NCI-H446 treated with DMSO at 0.1 percent for 48 hours (cell line): ENCODE measurements at regions not wholly inside any gene's neighbourhood (a gene's known extent, or its start where the extent isn't known, plus 50 kb on each side); places are given as distances from the start of the nearest gene placed in this dataset.

Source experiments
- DNase-seq: peaks from one replicate; lab custom pipeline; 2025; lab: John Stamatoyannopoulos, UW

DNA sequence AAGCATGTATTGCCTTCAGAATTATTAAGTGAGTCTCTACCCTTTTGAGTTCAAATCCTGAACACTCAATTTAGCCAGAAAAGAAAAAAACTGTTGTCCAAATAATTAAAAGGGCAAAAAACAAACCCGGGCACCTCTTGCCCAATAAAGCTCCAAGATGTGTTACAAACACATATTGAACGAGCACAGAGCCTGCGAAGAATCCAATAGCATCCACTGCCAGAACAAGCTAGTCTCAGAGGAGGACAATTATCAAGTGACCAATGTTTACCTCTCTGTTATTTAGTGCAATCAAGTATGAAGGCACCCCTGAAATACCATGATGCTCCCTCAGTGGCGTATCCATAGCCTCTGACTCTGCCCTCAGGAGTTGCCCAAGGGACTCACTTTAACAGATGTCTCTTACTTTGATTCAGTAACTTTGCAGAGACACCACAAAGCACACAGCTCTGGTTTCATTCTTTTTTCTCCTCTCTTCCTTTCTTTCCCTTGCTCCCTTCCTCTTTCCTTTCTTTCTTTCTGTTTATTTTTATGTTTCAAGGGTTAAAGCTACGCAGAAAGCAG is 93.5 kb upstream of the SPATS2L start:
- no peak for DNase-seq

- no peak for DNase-seq
Observed at GRCh38 chr2:200216310-200216709, 90.2 kb upstream of the SPATS2L start.

GRCh38 chr2:200217320-200217719 is 89.2 kb upstream of the SPATS2L start:
- DNase-seq = no peak

GRCh38 chr2:200218645-200219044 is 87.8 kb upstream of the SPATS2L start:
- DNase-seq = no peak

GRCh38 chr2:200219309-200220113 is 87.0 kb upstream of the SPATS2L start:
- no peak for DNase-seq

- no peak for DNase-seq
Observed at GRCh38 chr2:200220251-200220650, 86.2 kb upstream of the SPATS2L start.

- DNase-seq = no peak
Observed at GRCh38 chr2:200221055-200221955, 85.2 kb upstream of the SPATS2L start.

DNA sequence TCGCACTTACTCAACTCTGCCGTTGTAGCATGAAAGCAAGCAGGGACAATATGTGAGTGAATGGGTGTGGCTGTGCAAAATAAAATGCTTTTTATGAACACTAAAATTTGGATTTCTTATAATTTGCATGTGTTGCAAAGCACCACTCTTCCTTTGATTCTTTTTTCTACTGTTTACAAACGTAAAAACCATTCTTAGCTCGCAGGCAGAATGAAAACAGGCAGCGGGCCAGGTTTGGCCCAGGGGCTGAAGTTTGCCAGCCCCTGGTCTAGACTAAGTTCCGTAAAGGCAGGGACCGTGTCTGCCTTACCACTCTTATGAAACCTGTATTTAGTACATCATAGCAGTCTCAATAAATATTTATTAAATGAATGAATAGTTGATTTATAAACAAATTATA is 83.7 kb upstream of the SPATS2L start:
- no peak for DNase-seq

GRCh38 chr2:200223205-200223784 is 83.2 kb upstream of the SPATS2L start:
- no peak for DNase-seq

DNA sequence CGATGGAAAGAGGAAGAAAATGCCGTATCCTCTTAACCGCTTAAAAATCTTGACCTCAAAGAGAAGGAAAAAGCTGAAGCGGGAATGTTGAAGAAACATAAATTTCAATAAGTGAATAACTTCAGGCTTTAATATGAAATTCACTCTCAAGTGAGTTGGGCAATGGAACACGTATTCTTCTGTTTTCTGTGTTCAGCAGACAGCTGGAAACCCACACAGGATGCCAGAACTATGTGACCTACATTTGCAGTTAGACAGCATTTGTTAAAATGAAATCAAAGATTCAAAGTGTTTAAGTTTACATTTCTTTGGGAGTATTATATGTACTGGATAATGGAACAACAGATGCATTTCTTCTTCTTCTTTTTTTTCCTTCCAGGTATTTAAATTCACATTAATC is 80.5 kb upstream of the SPATS2L start:
- no peak for DNase-seq

DNA sequence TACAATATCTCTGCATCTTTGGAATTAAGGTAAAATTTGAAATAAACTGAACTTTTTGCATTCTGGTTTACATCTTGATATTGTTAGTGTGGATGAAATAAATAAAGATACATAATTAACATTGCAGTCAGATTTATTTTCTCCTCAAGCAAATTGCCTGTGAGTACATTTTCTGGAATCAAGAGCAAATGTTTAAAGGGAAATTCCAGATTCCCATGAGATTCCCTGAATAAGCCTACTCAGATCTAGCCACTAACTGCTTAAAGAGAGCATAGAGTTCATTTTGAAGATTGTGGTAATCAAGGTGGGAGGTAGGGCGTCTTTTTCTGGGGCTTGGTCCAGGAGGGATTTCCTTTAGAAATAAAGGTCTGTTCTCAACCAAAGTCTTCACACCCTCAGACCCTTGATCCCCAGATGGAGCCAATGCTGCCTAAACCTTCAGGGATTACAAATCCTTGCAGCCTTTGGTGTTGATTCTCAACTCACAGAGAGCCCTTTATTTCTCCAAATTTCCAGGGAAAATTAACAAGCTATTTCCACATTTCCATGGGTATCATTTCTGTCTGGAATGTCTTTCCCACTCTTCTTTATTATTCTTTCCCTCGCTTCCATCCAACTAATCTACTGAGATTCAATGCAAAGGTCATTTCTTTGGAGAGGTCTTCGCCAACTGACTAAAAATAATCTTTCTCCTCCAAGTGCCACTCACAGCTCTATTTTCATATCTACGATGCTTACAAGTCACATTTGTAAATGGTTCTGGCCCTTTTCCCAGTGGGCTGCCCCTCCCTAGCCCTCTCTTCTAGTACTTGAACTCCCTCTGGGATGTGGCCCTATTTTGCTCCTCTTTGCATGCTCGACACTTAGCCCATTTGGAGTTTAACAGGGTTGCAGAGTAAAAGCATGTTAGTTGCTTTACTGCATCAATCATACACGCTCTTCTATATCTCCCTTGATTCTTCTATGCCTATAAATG is 79.8 kb upstream of the SPATS2L start:
- no peak for DNase-seq

DNA sequence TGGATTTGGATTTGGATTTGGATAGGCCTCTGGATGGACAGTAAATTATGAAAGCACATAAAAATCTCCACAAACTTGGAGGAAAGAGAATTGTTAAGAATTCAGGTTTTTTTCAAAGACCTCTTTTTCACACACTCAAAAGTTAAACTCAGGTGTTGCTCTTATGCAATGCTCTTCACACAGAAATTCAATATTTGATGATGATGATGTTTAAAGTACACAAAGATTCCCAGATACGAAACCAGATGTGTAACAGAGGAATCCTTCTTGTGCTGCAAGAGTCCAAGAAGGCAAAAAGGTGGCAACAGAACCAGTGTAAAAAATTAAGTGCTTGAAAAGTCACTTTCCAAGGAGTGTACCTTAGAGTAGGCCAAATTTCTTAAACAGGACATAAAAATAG is 75.8 kb upstream of the SPATS2L start:
- DNase-seq = no peak

- no peak for DNase-seq
Observed at GRCh38 chr2:200235533-200235932, 71.0 kb upstream of the SPATS2L start.

- DNase-seq = no peak
Observed at GRCh38 chr2:200239216-200239615, 67.3 kb upstream of the SPATS2L start.

- DNase-seq = no peak
Observed at GRCh38 chr2:200242570-200242969, 63.9 kb upstream of the SPATS2L start.

DNA sequence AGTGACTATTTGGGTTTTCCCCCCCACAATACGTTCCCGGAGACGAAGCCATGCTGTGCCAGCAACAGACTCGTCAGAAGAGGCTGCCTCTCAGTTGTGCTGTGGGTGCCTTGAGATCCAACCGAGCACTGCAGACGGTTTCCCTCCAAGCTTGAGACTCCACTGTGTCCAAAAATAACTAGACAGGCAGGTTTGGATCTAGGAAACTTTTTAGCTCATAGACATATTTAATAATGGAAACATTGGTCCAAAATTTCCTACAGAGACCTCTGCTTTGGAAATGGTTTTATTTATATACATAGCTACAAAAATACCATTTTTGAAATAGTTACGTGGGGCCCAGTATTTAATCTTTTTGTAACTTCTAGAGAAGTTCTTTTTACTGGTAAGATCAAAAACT is 63.1 kb upstream of the SPATS2L start:
- DNase-seq = no peak

GRCh38 chr2:200244111-200244510 is 62.4 kb upstream of the SPATS2L start:
- no peak for DNase-seq

DNA sequence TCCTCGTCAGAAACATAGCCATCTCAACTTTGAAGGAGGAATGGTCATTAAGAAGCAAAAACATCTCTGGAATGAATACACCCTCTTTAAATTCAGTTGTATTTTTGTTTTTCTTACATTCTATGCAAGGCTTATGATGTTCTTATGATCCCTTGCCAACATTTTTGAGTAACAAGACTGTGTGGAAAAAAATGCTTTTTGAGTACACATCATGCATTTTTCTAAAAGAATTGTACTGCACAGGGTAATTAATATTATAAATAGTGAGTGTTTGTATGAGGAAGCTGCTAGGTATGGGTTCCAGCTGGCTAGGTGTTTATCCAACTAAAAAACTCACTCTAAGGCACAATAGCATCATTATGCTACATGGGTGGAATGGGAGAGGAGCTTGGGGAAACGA is 59.0 kb upstream of the SPATS2L start:
- no peak for DNase-seq

GRCh38 chr2:200252265-200253067 is 54.0 kb upstream of the SPATS2L start:
- DNase-seq = no peak

GRCh38 chr2:200253639-200254038 is 52.9 kb upstream of the SPATS2L start:
- no peak for DNase-seq
